K562 (cell line): ENCODE measurements at regions not wholly inside any gene's neighbourhood (a gene's known extent, or its start where the extent isn't known, plus 50 kb on each side); places are given as distances from the start of the nearest gene placed in this dataset.

ENCODE experiments used
- ATAC-seq: fragments of 200-7000 bp; cut with Tn5 transposase; 3 replicates; pipeline ENCODE4 v1.9.1; 2020; ENCODE audit warnings: moderate library complexity
- BruUV-seq: library from RNA; stranded (reverse); fragments of 400-500 nt; replicated peaks from 2 replicates; lab custom pipeline; 2021; lab: Mats Ljungman, UMichigan
- CTCF ChIA-PET: fragments of 300-600 bp; formaldehyde crosslinking; extraction: SDS; loops from one replicate; lab custom pipeline; 2021; ENCODE audit warnings: low intra/inter-chr PET ratio; lab: Yijun Ruan, JAX
- POLR2A ChIA-PET: fragments of 300-600, 350-650 bp; sonication (Branson Sonifier 250); formaldehyde crosslinking; extraction: SDS; loops from one replicate; lab custom pipeline; 2021; ENCODE audit warnings: antibody characterized with exemption, inconsistent platforms; lab: Yijun Ruan, JAX
- DNase-seq, 4 experiments: peaks; one replicate each; pipeline versions ENCODE4 v3.0.0 to v3.0.0-alpha.2; 2011 to 2018; ENCODE audit warnings: low spot score in 3 of 4, mixed read lengths in 3 of 4; ENCODE audit errors: extremely low read depth in 1 of 4
- FAIRE-seq: peaks from 2 replicates; lab custom pipeline; 2011; peaks lifted over from hg19 to GRCh38; lab: Jason Lieb, UNC
- H2AFZ ChIP-seq: 2 replicates; pipeline ENCODE4 v1.6.0; 2011; ENCODE audit warnings: low read depth, low read length, control low read depth, inconsistent platforms
- H3K27ac ChIP-seq: fragments of 200-600 bp; 3 replicates; pipeline ENCODE4 v1.8.0; 2011; ENCODE audit warnings: low read depth, mild to moderate bottlenecking, control low read depth, inconsistent platforms, low read length, moderate library complexity, mixed read lengths; ENCODE audit errors: extremely low read depth
- H3K27me3 ChIP-seq, 2 experiments: fragments of 300-600 bp in 1 of 2; 2 replicates in 1 of 2; 3 replicates in 1 of 2; pipeline versions ENCODE4 v1.6.0 to v1.8.0; 2011; ENCODE audit warnings: inconsistent platforms in 2 of 2, low read length in 2 of 2, mild to moderate bottlenecking in 1 of 2, mixed read lengths in 1 of 2, moderate library complexity in 1 of 2; ENCODE audit not compliant: control insufficient read depth in 2 of 2, insufficient read depth in 2 of 2
- H3K36me3 ChIP-seq: fragments of 300-600 bp; 3 replicates; pipeline ENCODE4 v1.8.0; 2011; ENCODE audit warnings: mild to moderate bottlenecking, low read length, inconsistent platforms; ENCODE audit not compliant: control insufficient read depth, insufficient read depth
- H3K4me1 ChIP-seq, 2 experiments: fragments of 200-600 bp in 1 of 2; replicated peaks in 1 of 2; 2 replicates in 1 of 2; 3 replicates in 1 of 2; pipeline versions ENCODE4 v1.5.1 to v1.8.0; 2011; ENCODE audit warnings: inconsistent platforms in 2 of 2, low read length in 2 of 2, mild to moderate bottlenecking in 1 of 2, mixed read lengths in 1 of 2, moderate library complexity in 1 of 2; ENCODE audit not compliant: control insufficient read depth in 2 of 2, insufficient read depth in 2 of 2
- H3K4me2 ChIP-seq: 2 replicates; pipeline ENCODE4 v1.6.1; 2011; ENCODE audit warnings: low read length, control low read depth, inconsistent platforms, mixed read lengths; ENCODE audit not compliant: insufficient read depth
- H3K4me3 ChIP-seq: fragments of 200-600 bp; sonication (generic), shearing (Covaris generic); 2 replicates; pipeline ENCODE4 v1.5.1; 2016; ENCODE audit warnings: control low read depth, inconsistent platforms
- H3K79me2 ChIP-seq: fragments of 200-600 bp; 3 replicates; pipeline ENCODE4 v1.8.0; 2011; ENCODE audit warnings: low read length, inconsistent platforms; ENCODE audit not compliant: control insufficient read depth, insufficient read depth
- H3K9ac ChIP-seq, 2 experiments: 2 replicates each; pipeline versions ENCODE4 v1.6.0 to v1.6.1; 2011; ENCODE audit warnings: low read depth in 2 of 2, low read length in 2 of 2, control low read depth in 1 of 2, inconsistent platforms in 1 of 2, mild to moderate bottlenecking in 1 of 2, mixed read lengths in 1 of 2; ENCODE audit not compliant: insufficient read depth in 1 of 2
- H3K9me1 ChIP-seq: one replicate; pipeline ENCODE4 v1.6.0; 2011; ENCODE audit warnings: inconsistent platforms, mild to moderate bottlenecking, low read length, moderate library complexity; ENCODE audit not compliant: control insufficient read depth, insufficient read depth
- H3K9me3 ChIP-seq: replicated peaks from 2 replicates; pipeline ENCODE4 v1.5.1; 2011; ENCODE audit warnings: low read depth, low read length, inconsistent platforms; ENCODE audit not compliant: control insufficient read depth, insufficient read depth
- H4K20me1 ChIP-seq: replicated peaks from 2 replicates; pipeline ENCODE4 v1.6.1; 2011; ENCODE audit warnings: low read length, inconsistent platforms, mixed read lengths; ENCODE audit not compliant: control insufficient read depth, insufficient read depth
- ATF1 ChIP-seq, 2 experiments: fragments of 450-650 bp in 1 of 2; IDR thresholded peaks; 2 replicates each; pipeline ENCODE4 v1.6.1; 2016; ENCODE audit warnings: missing compliant biosample characterization in 1 of 2, missing genetic modification characterization in 1 of 2
- BDP1 ChIP-seq: IDR thresholded peaks from 3 replicates; pipeline ENCODE4 v1.6.1; 2011; ENCODE audit not compliant: insufficient read length, insufficient read depth
- CBFB ChIP-seq: sonication (generic); formaldehyde crosslinking; IDR thresholded peaks from 2 replicates; pipeline ENCODE4 v1.4.0; 2020; ENCODE audit warnings: mild to moderate bottlenecking, missing genetic modification reagents
- CTBP1 ChIP-seq: fragments of 450-650 bp; IDR thresholded peaks from 2 replicates; pipeline ENCODE4 v1.6.1; 2016; ENCODE audit warnings: borderline replicate concordance
- FOXK2 ChIP-seq, 2 experiments: fragments of 450-650 bp; IDR thresholded peaks in 1 of 2; conservative IDR thresholded peaks in 1 of 2; 2 replicates each; pipeline ENCODE4 v1.6.1; 2016; ENCODE audit warnings: low read depth in 2 of 2, mild to moderate bottlenecking in 1 of 2
- GATAD2B ChIP-seq: fragments of 450-650 bp; IDR thresholded peaks from 2 replicates; pipeline ENCODE4 v1.6.1; 2017; ENCODE audit warnings: mild to moderate bottlenecking, borderline replicate concordance
- MAFK ChIP-seq: IDR thresholded peaks from 2 replicates; pipeline ENCODE4 v1.6.1; 2011; ENCODE audit warnings: low read length, improper control_type of control experiment
- MEIS2 ChIP-seq: fragments of 450-650 bp; IDR thresholded peaks from 2 replicates; pipeline ENCODE4 v1.6.1; 2014; ENCODE audit warnings: mild to moderate bottlenecking; ENCODE audit not compliant: partially characterized antibody
- PHF21A ChIP-seq: fragments of 450-650 bp; IDR thresholded peaks from 2 replicates; pipeline ENCODE4 v1.6.1; 2017; ENCODE audit warnings: low read depth, borderline replicate concordance
- PHTF2 ChIP-seq: fragments of 250-450 bp; sonication (Bioruptor Pico); IDR thresholded peaks from 2 replicates; pipeline ENCODE4 v1.5.0; 2021; ENCODE audit warnings: mild to moderate bottlenecking
- SLC30A9 ChIP-seq: fragments of 250-450 bp; sonication (Bioruptor Pico); IDR thresholded peaks from 2 replicates; pipeline ENCODE4 v1.8.0; 2022; ENCODE audit warnings: mild to moderate bottlenecking, moderate library complexity
- STAT5A ChIP-seq: IDR thresholded peaks from 2 replicates; pipeline ENCODE4 v1.6.1; 2012; ENCODE audit warnings: low read length, inconsistent platforms, borderline replicate concordance
- ZNF408 ChIP-seq: fragments of 250-450 bp; sonication (Bioruptor Pico); IDR thresholded peaks from 2 replicates; pipeline ENCODE4 v1.4.0; 2020; ENCODE audit warnings: low read depth, mild to moderate bottlenecking, moderate library complexity
- WGBS: fragments of 100-300 bp; shearing (Covaris generic); methylation state at CpG from one replicate; pipeline ENCODE4 v1.1.6; 2016; ENCODE audit warnings: low coverage, mixed read lengths; ENCODE audit not compliant: insufficient coverage; ENCODE audit errors: missing lambda C conversion rate; 5-methylcytosine and 5-hydroxymethylcytosine counted together
- in situ Hi-C: fragments of 300-500 bp; cut with MboI; formaldehyde crosslinking; loops from 4 replicates; pipeline ENCODE4 v1.15.0; 2018; ENCODE audit warnings: inconsistent platforms, mixed read lengths
- intact Hi-C: fragments of 100-400 bp; cut with micrococcal nuclease; formaldehyde crosslinking; loops from 2 replicates; pipeline ENCODE4 v1.14.2; 2022
- TF ChIP-seq, protein P1 (sequence below): sonication (generic); formaldehyde crosslinking; IDR thresholded peaks from 2 replicates; pipeline ENCODE4 v1.8.0; 2022; ENCODE audit warnings: missing genetic modification reagents, mild to moderate bottlenecking, moderate library complexity, borderline replicate concordance

DNA sequence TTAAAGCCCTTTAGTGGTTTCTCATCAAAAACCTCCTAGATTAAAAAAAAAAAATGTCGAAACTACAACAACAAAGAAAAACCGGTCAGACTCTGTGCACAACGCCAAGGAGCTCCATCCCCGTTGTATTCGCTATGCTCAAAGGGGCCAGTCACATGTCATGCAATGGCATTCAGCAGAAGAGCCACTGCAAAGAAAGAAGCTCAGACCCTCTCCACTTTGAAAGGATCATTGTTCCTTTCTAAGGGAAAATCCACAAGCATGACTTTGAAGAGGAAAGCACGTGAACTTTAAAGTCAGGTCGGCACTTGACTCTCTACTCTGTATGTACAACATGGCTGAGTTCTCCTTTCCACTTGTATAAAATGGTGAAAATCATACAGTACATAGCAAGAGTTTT, 655.6 kb downstream of the ETS1 start:
- Histone ChIP-seq H3K9me1 (no peaks in the 10 kb centered on the region), H3K4me2 (no peak overlapping the region), H3K27me3 (no peaks in the 10 kb centered on the region), H3K27ac (no peak overlapping the region), H3K4me1 (no peaks in the 10 kb centered on the region), H3K36me3 (no peaks in the 10 kb centered on the region), H4K20me1 (no peaks in the 10 kb centered on the region), H3K9ac (no peak overlapping the region), H3K4me3 (no peak overlapping the region), H3K9me3 (peaks cover 1% of the 10 kb centered on the region; the same call in 1 of the 2 replicates), H3K79me2 (no peaks in the 10 kb centered on the region), H2AFZ (no peak overlapping the region)
- BruUV-seq: no TSS peak
- FAIRE-seq (no peak), ATAC-seq (no peak), DNase-seq (no peak)
- ChIA-PET CTCF (no interaction called here), POLR2A (interaction anchor here (0.6 kb wide), 1 partner anchor 1300 kb away, joined by 4 read pairs; no protein-coding TSS in a partner anchor)
- TF ChIP-seq MEIS2: no peak
- 0% methylated on average over 7 of the region's 7 CpGs for WGBS
- intact Hi-C loops: no loop called here
- in situ Hi-C loops: no loop called here

DNA sequence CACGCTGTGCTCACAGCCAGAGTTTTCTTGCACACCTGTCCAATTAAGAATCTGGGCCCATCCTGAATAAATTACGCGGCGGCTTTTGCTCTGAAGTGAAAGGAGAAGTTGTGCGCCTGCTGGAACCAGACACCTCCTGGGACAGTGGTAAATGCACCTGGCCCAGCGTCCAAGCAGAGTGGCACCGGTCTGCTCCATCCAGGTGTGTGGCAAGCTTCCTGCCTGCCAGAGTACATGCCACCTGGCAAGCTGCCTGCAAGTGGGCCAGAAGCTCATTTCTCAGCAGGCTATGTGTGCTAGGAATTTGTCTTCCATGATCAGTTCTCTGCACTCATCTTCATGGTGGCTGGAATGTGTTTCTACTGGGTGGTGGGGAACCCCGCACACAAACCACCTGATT, 660.6 kb downstream of the ETS1 start:
- H3K36me3 ChIP-seq: no peaks in the 10 kb centered on the region
- ATAC-seq: no peak
- no peak for FAIRE-seq
- intact Hi-C loops: no loop called here
- no peak overlapping the region for H3K27ac ChIP-seq
- no TSS peak for BruUV-seq
- no peaks in the 10 kb centered on the region for H3K4me1 ChIP-seq
- H2AFZ ChIP-seq: no peak overlapping the region
- H4K20me1 ChIP-seq: no peaks in the 10 kb centered on the region
- no peak overlapping the region for H3K4me3 ChIP-seq
- H3K27me3 ChIP-seq: no peaks in the 10 kb centered on the region
- in situ Hi-C loops: no loop called here
- no peaks in the 10 kb centered on the region for H3K79me2 ChIP-seq
- DNase-seq: no peak
- 0 out of 2 replicates have a peak, but pooled peaks cover 1% of the 10 kb centered on the region for H3K9me3 ChIP-seq
- no peaks in the 10 kb centered on the region for H3K9me1 ChIP-seq
- ChIA-PET POLR2A (no interaction called here), CTCF (no interaction called here)
- no peak overlapping the region for H3K4me2 ChIP-seq
- 1% methylated on average over 8 of the region's 8 CpGs for WGBS
- no peak overlapping the region for H3K9ac ChIP-seq
- TF ChIP-seq FOXK2 (conservative IDR thresholded peaks at IDR 0.05 in 1 of 2, IDR thresholded peaks at IDR 0.05 in 1 of 2; ENCODE audit: low read depth in 2 of 2) (no peak), SLC30A9 (no peak), PHTF2 (CRISPR knock-in tag) (no peak), MAFK (no peak), BDP1 (no peak), STAT5A (no peak), CTBP1 (no peak), CBFB (CRISPR knock-in tag) (no peak), ATF1 (CRISPR knock-in tag; IDR thresholded peaks at IDR 0.05) (no peak), ATF1 (tag; IDR thresholded peaks at IDR 0.05) (no peak), ZNF408 (CRISPR knock-in tag) (no peak), GATAD2B (no peak), PHF21A (no peak)
- TF ChIP-seq, protein P1, sequence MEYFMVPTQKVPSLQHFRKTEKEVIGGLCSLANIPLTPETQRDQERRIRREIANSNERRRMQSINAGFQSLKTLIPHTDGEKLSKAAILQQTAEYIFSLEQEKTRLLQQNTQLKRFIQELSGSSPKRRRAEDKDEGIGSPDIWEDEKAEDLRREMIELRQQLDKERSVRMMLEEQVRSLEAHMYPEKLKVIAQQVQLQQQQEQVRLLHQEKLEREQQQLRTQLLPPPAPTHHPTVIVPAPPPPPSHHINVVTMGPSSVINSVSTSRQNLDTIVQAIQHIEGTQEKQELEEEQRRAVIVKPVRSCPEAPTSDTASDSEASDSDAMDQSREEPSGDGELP (CRISPR knock-in tag): no peak
